Nephron (organoid): ENCODE measurements at regions not wholly inside any gene's neighbourhood (a gene's known extent, or its start where the extent isn't known, plus 50 kb on each side); places are given as distances from the start of the nearest gene placed in this dataset.

Source experiments
- H3K27ac Mint-ChIP-seq, 3 experiments: 2 replicates each; pipeline ENCODE4 v1.8.0; 2020; ENCODE audit warnings: mixed read lengths in 3 of 3, mild to moderate bottlenecking in 2 of 3, moderate library complexity in 1 of 3
- H3K27me3 Mint-ChIP-seq: 2 replicates; pipeline ENCODE4 v1.8.0; 2021; ENCODE audit warnings: low read depth, mild to moderate bottlenecking, moderate library complexity, mixed read lengths
- H3K36me3 Mint-ChIP-seq: 2 replicates; pipeline ENCODE4 v1.8.0; 2020; ENCODE audit warnings: low read depth, mixed read lengths
- H3K4me1 Mint-ChIP-seq: 2 replicates; pipeline ENCODE4 v1.8.0; 2020; ENCODE audit warnings: mixed read lengths
- H3K4me3 Mint-ChIP-seq, 3 experiments: 2 replicates each; pipeline ENCODE4 v1.8.0; 2020; ENCODE audit warnings: mild to moderate bottlenecking in 3 of 3, mixed read lengths in 3 of 3, moderate library complexity in 2 of 3
- H3K9me3 Mint-ChIP-seq: 2 replicates; pipeline ENCODE4 v1.8.0; 2020; ENCODE audit warnings: mixed read lengths
- CTCF ChIP-seq, 3 experiments: fragments of 200-600 bp; sonication (generic); IDR thresholded peaks; one replicate each; pipeline ENCODE4 v1.5.0; 2021; ENCODE audit warnings: antibody characterized with exemption in 3 of 3; ENCODE audit not compliant: unreplicated experiment in 3 of 3

- no peaks in the 10 kb centered on the region for H3K36me3 Mint-ChIP-seq
- H3K4me3 Mint-ChIP-seq = no peak overlapping the region
- H3K9me3 Mint-ChIP-seq = peaks cover 3% of the 10 kb centered on the region
- no peak overlapping the region for H3K27ac Mint-ChIP-seq
- peaks cover 10% of the 10 kb centered on the region for H3K27me3 Mint-ChIP-seq
- H3K4me1 Mint-ChIP-seq = no peaks in the 10 kb centered on the region
- TF ChIP-seq CTCF (IDR thresholded peaks at IDR 0.05; ENCODE audit: unreplicated experiment in 3 of 3) = no peak
Observed at GRCh38 chr11:31910950-31911576, 99.9 kb upstream of the PAX6 start.

- no peaks in the 10 kb centered on the region for H3K4me1 Mint-ChIP-seq
- TF ChIP-seq CTCF (IDR thresholded peaks at IDR 0.05; ENCODE audit: unreplicated experiment in 3 of 3) = no peak
- no peak overlapping the region for H3K4me3 Mint-ChIP-seq
- peaks cover 4% of the 10 kb centered on the region for H3K9me3 Mint-ChIP-seq
- no peak overlapping the region for H3K27ac Mint-ChIP-seq
- peaks cover 12% of the 10 kb centered on the region for H3K27me3 Mint-ChIP-seq
- H3K36me3 Mint-ChIP-seq = no peaks in the 10 kb centered on the region
Observed at GRCh38 chr11:31903225-31904074, 92.3 kb upstream of the PAX6 start.

GRCh38 chr11:31902706-31903105 is 91.6 kb upstream of the PAX6 start:
- Mint-ChIP-seq H3K9me3 (peaks cover 4% of the 10 kb centered on the region), H3K27ac (no peak overlapping the region), H3K27me3 (peaks cover 20% of the 10 kb centered on the region), H3K36me3 (no peaks in the 10 kb centered on the region), H3K4me3 (no peak overlapping the region), H3K4me1 (no peaks in the 10 kb centered on the region)
- no peak for TF ChIP-seq CTCF (IDR thresholded peaks at IDR 0.05; ENCODE audit: unreplicated experiment in 3 of 3)

GRCh38 chr11:31895926-31896325 is 84.8 kb upstream of the PAX6 start:
- H3K4me1 Mint-ChIP-seq = no peaks in the 10 kb centered on the region
- no peak overlapping the region for H3K4me3 Mint-ChIP-seq
- peaks cover 4% of the 10 kb centered on the region for H3K9me3 Mint-ChIP-seq
- TF ChIP-seq CTCF (IDR thresholded peaks at IDR 0.05; ENCODE audit: unreplicated experiment in 3 of 3) = no peak
- peaks cover 20% of the 10 kb centered on the region for H3K27me3 Mint-ChIP-seq
- no peaks in the 10 kb centered on the region for H3K36me3 Mint-ChIP-seq
- no peak overlapping the region for H3K27ac Mint-ChIP-seq

DNA sequence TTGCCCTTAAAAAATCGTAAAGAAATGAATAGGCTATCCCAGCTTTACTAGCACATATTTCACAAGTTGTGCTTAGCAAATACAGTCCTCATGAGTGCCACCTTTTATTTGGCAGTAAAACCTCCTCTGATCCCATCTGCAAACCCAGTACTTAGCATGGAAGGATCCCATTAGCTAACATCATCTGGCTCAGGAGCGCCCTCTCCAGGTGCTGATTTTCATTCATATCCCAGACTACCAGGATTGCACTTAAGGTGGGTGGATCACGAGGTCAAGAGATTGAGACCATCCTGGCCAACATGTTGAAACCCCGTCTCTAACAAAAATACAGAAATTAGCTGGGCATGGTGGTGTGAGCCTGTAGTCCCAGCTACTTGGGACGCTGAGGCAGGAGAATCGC is 76.1 kb upstream of the PAX6 start:
- TF ChIP-seq CTCF (IDR thresholded peaks at IDR 0.05; ENCODE audit: unreplicated experiment in 3 of 3) = no peak

More for the DNA sequence above, 76.1 kb upstream of the PAX6 start:
- Mint-ChIP-seq H3K9me3 (no peaks in the 10 kb centered on the region), H3K27me3 (peaks cover 12% of the 10 kb centered on the region), H3K4me3 (no peak overlapping the region), H3K36me3 (no peaks in the 10 kb centered on the region), H3K27ac (no peak overlapping the region), H3K4me1 (no peaks in the 10 kb centered on the region)
